Esophagus muscularis mucosa (tissue), 4 donors: ENCODE measurements at regions not wholly inside any gene's neighbourhood (a gene's known extent, or its start where the extent isn't known, plus 50 kb on each side); places are given as distances from the start of the nearest gene placed in this dataset.

ENCODE experiments used
- DNase-seq: peaks from one replicate; pipeline ENCODE4 v3.0.0-alpha.2; 2017; ENCODE audit errors: extremely low spot score
- H3K27ac ChIP-seq, 4 donors: fragments of 200-600 bp; sonication (generic); replicated peaks in 1 of 4; 1 replicate in 3 of 4; 2 replicates in 1 of 4; pipeline ENCODE4 v1.5.1; 2016 to 2019; ENCODE audit warnings: mild to moderate bottlenecking in 1 of 4
- H3K27me3 ChIP-seq, 4 donors: fragments of 200-600 bp; sonication (generic); one replicate each; pipeline versions ENCODE4 v1.5.1 to v1.6.0; 2016 to 2019
- H3K36me3 ChIP-seq, 4 donors: fragments of 200-600 bp; sonication (generic); one replicate each; pipeline ENCODE4 v1.5.1; 2016 to 2019
- H3K4me1 ChIP-seq, 4 donors: fragments of 200-600 bp; sonication (generic); one replicate each; pipeline ENCODE4 v1.5.1; 2016 to 2019
- H3K4me3 ChIP-seq, 4 donors: fragments of 200-600 bp; sonication (generic); 1 replicate in 2 of 4; 2 replicates in 2 of 4; pipeline ENCODE4 v1.5.1; 2016 to 2019; ENCODE audit warnings: mild to moderate bottlenecking in 4 of 4, moderate library complexity in 1 of 4
- H3K9me3 ChIP-seq, 4 donors: fragments of 200-600 bp; sonication (generic); 1 replicate in 3 of 4; 2 replicates in 1 of 4; pipeline ENCODE4 v1.5.1; 2016 to 2019
- CTCF ChIP-seq, 3 experiments: fragments of 200-600 bp in 2 of 3; fragments of 450-650 bp in 1 of 3; sonication (generic) in 2 of 3; IDR thresholded peaks; one replicate each; pipeline ENCODE4 v1.5.1; 2017 to 2019; ENCODE audit warnings: antibody characterized with exemption in 3 of 3, mild to moderate bottlenecking in 2 of 3, moderate library complexity in 1 of 3
- EP300 ChIP-seq: sonication (generic); formaldehyde crosslinking; IDR thresholded peaks from one replicate; pipeline ENCODE4 v1.6.1; 2017; ENCODE audit warnings: antibody characterized with exemption
- POLR2A ChIP-seq: fragments of 450-650 bp; IDR thresholded peaks from one replicate; pipeline ENCODE4 v1.6.1; 2017; ENCODE audit warnings: antibody characterized with exemption, moderate library complexity, mild to moderate bottlenecking, low read depth
- POLR2AphosphoS5 ChIP-seq, 2 donors: sonication (generic); formaldehyde crosslinking; IDR thresholded peaks; one replicate each; pipeline ENCODE4 v1.6.1; 2017; ENCODE audit warnings: antibody characterized with exemption in 2 of 2
- WGBS: methylation state at CpG from one replicate; pipeline ENCODE4 v1.1.5; 2018; 5-methylcytosine and 5-hydroxymethylcytosine counted together
- intact Hi-C: fragments of 100-400 bp; cut with DNase I; formaldehyde crosslinking; loops from one replicate; pipeline ENCODE4 v1.15.1; 2023

- no peaks in the 10 kb centered on the region for H3K4me1 ChIP-seq
- 77% methylated on average over 1 of the region's 1 CpG for WGBS
- DNase-seq = no peak
- no peaks in the 10 kb centered on the region for H3K9me3 ChIP-seq
- H3K27me3 ChIP-seq = no peaks in the 10 kb centered on the region
- H3K36me3 ChIP-seq = no peaks in the 10 kb centered on the region
- no peak overlapping the region for H3K27ac ChIP-seq
- no peak overlapping the region for H3K4me3 ChIP-seq
- TF ChIP-seq CTCF (IDR thresholded peaks at IDR 0.05) (no peak), EP300 (no peak), POLR2AphosphoS5 (IDR thresholded peaks at IDR 0.05) (no peak), POLR2A (no peak)
- intact Hi-C loops = no loop called here
These were observed 582.7 kb upstream of the POT1 start for GRCh38 chr7:125512373-125512772.

- intact Hi-C loops = no loop called here
- 91% methylated on average over 5 of the region's 5 CpGs for WGBS
- DNase-seq = no peak
- no peaks in the 10 kb centered on the region for H3K9me3 ChIP-seq
- H3K4me3 ChIP-seq = no peak overlapping the region
- H3K4me1 ChIP-seq = no peaks in the 10 kb centered on the region
- H3K36me3 ChIP-seq = no peaks in the 10 kb centered on the region
- TF ChIP-seq POLR2AphosphoS5 (IDR thresholded peaks at IDR 0.05) (no peak), CTCF (IDR thresholded peaks at IDR 0.05) (no peak)
- H3K27me3 ChIP-seq = no peaks in the 10 kb centered on the region
- H3K27ac ChIP-seq = no peak overlapping the region
These were observed 581.7 kb upstream of the POT1 start for GRCh38 chr7:125511310-125511709.

- no peak for DNase-seq
- no peaks in the 10 kb centered on the region for H3K36me3 ChIP-seq
- no peaks in the 10 kb centered on the region for H3K9me3 ChIP-seq
- H3K27me3 ChIP-seq = no peaks in the 10 kb centered on the region
- no peaks in the 10 kb centered on the region for H3K4me1 ChIP-seq
- 74% methylated on average over 4 of the region's 4 CpGs for WGBS
- H3K27ac ChIP-seq = no peak overlapping the region
- H3K4me3 ChIP-seq = no peak overlapping the region
- TF ChIP-seq CTCF (IDR thresholded peaks at IDR 0.05) (no peak), EP300 (no peak), POLR2AphosphoS5 (IDR thresholded peaks at IDR 0.05) (no peak), POLR2A (no peak)
- intact Hi-C loops = no loop called here
These were observed 576.7 kb upstream of the POT1 start for GRCh38 chr7:125506331-125506730.

DNA sequence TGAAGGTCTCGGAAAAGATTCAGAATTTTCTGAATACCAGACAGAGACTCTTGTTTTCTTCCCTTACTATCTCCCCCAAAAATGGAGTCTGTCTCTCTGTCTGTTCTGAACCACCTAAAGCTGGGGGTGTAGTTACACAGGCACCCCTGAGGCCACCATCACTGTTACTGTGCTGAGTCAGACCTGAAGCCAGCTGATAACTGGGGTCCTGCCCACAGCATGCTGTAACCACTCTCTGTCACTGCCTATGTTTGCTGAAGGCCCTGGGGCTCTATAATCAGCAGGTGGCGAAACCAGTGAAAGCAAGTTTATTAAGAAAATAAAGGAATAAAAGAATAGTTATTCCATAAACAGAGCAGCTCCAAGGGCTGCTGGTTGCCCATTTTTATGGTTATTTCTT, 575.2 kb upstream of the POT1 start:
- WGBS = 74% methylated on average over 2 of the region's 2 CpGs
- H3K27ac ChIP-seq = no peak overlapping the region
- peaks cover 0 to 1% (median 0%) of the 10 kb centered on the region in 4 donors for H3K9me3 ChIP-seq
- H3K4me3 ChIP-seq = no peak overlapping the region
- H3K27me3 ChIP-seq = no peaks in the 10 kb centered on the region
- intact Hi-C loops = no loop called here
- no peak for DNase-seq
- no peaks in the 10 kb centered on the region for H3K36me3 ChIP-seq
- TF ChIP-seq EP300 = no peak
- TF ChIP-seq POLR2AphosphoS5 (IDR thresholded peaks at IDR 0.05) = no peak
- TF ChIP-seq CTCF (IDR thresholded peaks at IDR 0.05) = no peak
- TF ChIP-seq POLR2A = no peak
- no peaks in the 10 kb centered on the region for H3K4me1 ChIP-seq

- TF ChIP-seq POLR2A = no peak
- TF ChIP-seq CTCF (IDR thresholded peaks at IDR 0.05) = no peak
- TF ChIP-seq EP300 = no peak
- no peak for TF ChIP-seq POLR2AphosphoS5 (IDR thresholded peaks at IDR 0.05)
- 85% methylated on average over 1 of the region's 1 CpG for WGBS
- H3K4me3 ChIP-seq = no peak overlapping the region
- H3K4me1 ChIP-seq = no peaks in the 10 kb centered on the region
- H3K27ac ChIP-seq = no peak overlapping the region
- H3K36me3 ChIP-seq = no peaks in the 10 kb centered on the region
- intact Hi-C loops = no loop called here
- H3K9me3 ChIP-seq = peaks cover 0 to 4% (median 0%) of the 10 kb centered on the region in 4 donors
- no peaks in the 10 kb centered on the region for H3K27me3 ChIP-seq
- no peak for DNase-seq
These were observed 566.4 kb upstream of the POT1 start for GRCh38 chr7:125495997-125496396.
